Gastroesophageal sphincter (tissue), 3 donors: ENCODE measurements at regions not wholly inside any gene's neighbourhood (a gene's known extent, or its start where the extent isn't known, plus 50 kb on each side); places are given as distances from the start of the nearest gene placed in this dataset.

ENCODE experiments used
- CTCF ChIP-seq, 4 experiments: fragments of 200-600 bp in 2 of 4; fragments of 450-650 bp in 2 of 4; sonication (generic) in 1 of 4; IDR thresholded peaks; one replicate each; pipeline ENCODE4 v1.5.1; 2017 to 2019; ENCODE audit warnings: antibody characterized with exemption in 4 of 4, mild to moderate bottlenecking in 2 of 4, moderate library complexity in 2 of 4
- EP300 ChIP-seq: sonication (generic); formaldehyde crosslinking; IDR thresholded peaks from one replicate; pipeline ENCODE4 v1.6.1; 2017; ENCODE audit warnings: antibody characterized with exemption, mild to moderate bottlenecking
- POLR2A ChIP-seq, 2 donors: fragments of 450-650 bp; IDR thresholded peaks; one replicate each; pipeline ENCODE4 v1.6.1; 2017; ENCODE audit warnings: antibody characterized with exemption in 2 of 2, mild to moderate bottlenecking in 2 of 2, moderate library complexity in 1 of 2
- POLR2AphosphoS5 ChIP-seq: sonication (generic); formaldehyde crosslinking; IDR thresholded peaks from one replicate; pipeline ENCODE4 v1.6.1; 2017; ENCODE audit warnings: antibody characterized with exemption

DNA sequence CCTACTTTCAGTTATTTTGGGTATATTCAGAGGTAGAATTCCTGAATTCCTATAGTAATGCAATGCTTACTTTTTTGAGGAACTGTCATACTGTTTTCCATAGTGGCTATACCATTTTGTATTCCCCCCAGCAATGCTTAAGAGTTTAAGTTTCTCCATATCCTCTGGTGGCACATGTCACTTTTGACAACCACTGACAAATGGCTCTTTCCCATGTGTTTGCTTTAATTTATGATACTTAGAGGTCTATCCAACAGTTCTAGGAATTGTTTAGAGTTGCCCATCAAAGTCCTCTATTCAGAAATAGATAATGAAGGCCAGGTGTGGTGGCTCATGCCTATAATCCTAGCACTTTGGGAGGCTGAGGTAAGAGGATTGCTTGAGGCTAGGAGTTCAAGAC is 128.9 kb upstream of the CFAP20DC start:
- TF ChIP-seq POLR2AphosphoS5 (no peak), CTCF (IDR thresholded peaks at IDR 0.05) (no peak), POLR2A (IDR thresholded peaks at IDR 0.05) (no peak), EP300 (no peak)
